Adrenal gland (tissue), 5 donors: ENCODE measurements at regions not wholly inside any gene's neighbourhood (a gene's known extent, or its start where the extent isn't known, plus 50 kb on each side); places are given as distances from the start of the nearest gene placed in this dataset.

Experiments
- POLR2A ChIP-seq, 2 donors: fragments of 450-650 bp; IDR thresholded peaks; one replicate each; pipeline ENCODE4 v1.6.1; 2017; ENCODE audit warnings: antibody characterized with exemption in 2 of 2, mild to moderate bottlenecking in 2 of 2, moderate library complexity in 1 of 2
- TF ChIP-seq, protein P1 (sequence below), 6 experiments: fragments of 450-650 bp in 4 of 6; fragments of 200-600 bp in 2 of 6; sonication (generic) in 1 of 6; IDR thresholded peaks; 1 replicate in 5 of 6; 2 replicates in 1 of 6; pipeline versions ENCODE4 v1.5.1 to v1.8.0; 2016 to 2021; ENCODE audit warnings: antibody characterized with exemption in 6 of 6, mild to moderate bottlenecking in 2 of 6, moderate library complexity in 1 of 6
- donor health status: DM: no; HTN: no; CAD: no.

GRCh38 chrX:112545051-112545450, 134.7 kb downstream of the LHFPL1 start:
- TF ChIP-seq, protein P1, sequence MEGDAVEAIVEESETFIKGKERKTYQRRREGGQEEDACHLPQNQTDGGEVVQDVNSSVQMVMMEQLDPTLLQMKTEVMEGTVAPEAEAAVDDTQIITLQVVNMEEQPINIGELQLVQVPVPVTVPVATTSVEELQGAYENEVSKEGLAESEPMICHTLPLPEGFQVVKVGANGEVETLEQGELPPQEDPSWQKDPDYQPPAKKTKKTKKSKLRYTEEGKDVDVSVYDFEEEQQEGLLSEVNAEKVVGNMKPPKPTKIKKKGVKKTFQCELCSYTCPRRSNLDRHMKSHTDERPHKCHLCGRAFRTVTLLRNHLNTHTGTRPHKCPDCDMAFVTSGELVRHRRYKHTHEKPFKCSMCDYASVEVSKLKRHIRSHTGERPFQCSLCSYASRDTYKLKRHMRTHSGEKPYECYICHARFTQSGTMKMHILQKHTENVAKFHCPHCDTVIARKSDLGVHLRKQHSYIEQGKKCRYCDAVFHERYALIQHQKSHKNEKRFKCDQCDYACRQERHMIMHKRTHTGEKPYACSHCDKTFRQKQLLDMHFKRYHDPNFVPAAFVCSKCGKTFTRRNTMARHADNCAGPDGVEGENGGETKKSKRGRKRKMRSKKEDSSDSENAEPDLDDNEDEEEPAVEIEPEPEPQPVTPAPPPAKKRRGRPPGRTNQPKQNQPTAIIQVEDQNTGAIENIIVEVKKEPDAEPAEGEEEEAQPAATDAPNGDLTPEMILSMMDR (IDR thresholded peaks at IDR 0.05): no peak
- no peak for TF ChIP-seq POLR2A (IDR thresholded peaks at IDR 0.05)
